ENCODE measurements at regions not wholly inside any gene's neighbourhood (a gene's known extent, or its start where the extent isn't known, plus 50 kb on each side); places are given as distances from the start of the nearest gene placed in this dataset.

- Histone ChIP-seq H3K4me1 (replicated peaks in 1 of 2) (no peaks in the 10 kb centered on the region), H3K27me3 (peaks cover under 1% of the 10 kb centered on the region), H3K4me3 (no peak overlapping the region), H3K36me3 (replicated peaks in 1 of 2) (no peaks in the 10 kb centered on the region), H3K9me3 (replicated peaks in 1 of 3) (no peaks in the 10 kb centered on the region), H3K27ac (no peak overlapping the region)
- TF ChIP-seq, protein P1, sequence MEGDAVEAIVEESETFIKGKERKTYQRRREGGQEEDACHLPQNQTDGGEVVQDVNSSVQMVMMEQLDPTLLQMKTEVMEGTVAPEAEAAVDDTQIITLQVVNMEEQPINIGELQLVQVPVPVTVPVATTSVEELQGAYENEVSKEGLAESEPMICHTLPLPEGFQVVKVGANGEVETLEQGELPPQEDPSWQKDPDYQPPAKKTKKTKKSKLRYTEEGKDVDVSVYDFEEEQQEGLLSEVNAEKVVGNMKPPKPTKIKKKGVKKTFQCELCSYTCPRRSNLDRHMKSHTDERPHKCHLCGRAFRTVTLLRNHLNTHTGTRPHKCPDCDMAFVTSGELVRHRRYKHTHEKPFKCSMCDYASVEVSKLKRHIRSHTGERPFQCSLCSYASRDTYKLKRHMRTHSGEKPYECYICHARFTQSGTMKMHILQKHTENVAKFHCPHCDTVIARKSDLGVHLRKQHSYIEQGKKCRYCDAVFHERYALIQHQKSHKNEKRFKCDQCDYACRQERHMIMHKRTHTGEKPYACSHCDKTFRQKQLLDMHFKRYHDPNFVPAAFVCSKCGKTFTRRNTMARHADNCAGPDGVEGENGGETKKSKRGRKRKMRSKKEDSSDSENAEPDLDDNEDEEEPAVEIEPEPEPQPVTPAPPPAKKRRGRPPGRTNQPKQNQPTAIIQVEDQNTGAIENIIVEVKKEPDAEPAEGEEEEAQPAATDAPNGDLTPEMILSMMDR (IDR thresholded peaks at IDR 0.05) = no peak
- no peak for TF ChIP-seq POLR2A (IDR thresholded peaks at IDR 0.05)
- no peak for DNase-seq
- 56 to 74% (median 63%) methylated on average over 3 of the region's 3 CpGs for WGBS, 4 donors
- intact Hi-C loops (cut with DNase I) = loop anchor here in 1 of 2 donors (5.0 kb wide), 1 partner anchor 115 kb away; no protein-coding TSS in a partner anchor
Observed at GRCh38 chr10:25112016-25112415, 62.8 kb upstream of the GPR158 start.

DNA sequence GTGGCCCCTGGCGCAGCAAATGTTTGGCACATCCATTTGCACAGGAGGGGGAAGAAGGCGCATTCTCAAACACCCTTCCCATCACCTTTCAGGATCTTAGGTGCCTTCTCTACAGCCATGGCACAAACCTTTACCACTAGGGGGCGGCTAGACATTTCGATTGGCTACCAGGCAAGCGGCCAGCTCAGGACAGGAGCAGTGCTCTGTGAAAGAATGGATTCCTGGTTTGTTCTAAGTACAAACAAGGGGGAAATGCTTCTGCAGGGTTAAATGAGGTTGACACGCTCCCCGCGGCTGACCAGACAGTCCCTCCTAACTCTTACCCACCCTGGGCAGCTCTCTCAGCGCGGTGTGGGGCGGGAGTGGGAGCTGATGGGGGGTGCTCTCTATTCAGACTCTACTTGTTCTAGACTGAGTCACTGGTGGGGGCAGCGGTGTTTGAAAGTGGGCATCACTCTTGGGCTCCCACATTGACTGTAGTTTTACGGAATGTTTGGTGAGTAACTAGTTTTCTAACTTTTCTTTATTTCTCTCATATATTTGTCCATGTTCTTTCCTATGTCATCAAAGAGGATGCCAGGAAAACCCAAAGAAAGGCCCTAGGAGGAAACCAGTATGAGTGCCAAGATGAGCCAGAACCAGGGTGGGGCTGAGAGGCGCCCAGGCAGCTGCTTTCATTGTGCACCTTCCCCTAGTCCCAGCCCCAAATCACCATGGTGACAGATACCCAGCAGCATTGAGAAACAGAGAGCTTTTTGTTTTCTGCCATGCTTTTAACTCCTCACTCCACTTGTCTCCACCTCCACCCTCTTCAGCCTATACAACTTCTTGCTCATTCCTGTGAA lies 61.4 kb upstream of the GPR158 start:
- no peak for TF ChIP-seq POLR2A (IDR thresholded peaks at IDR 0.05)
- TF ChIP-seq, protein P1 (IDR thresholded peaks at IDR 0.05) = peak; percentile 53 to 72 (median 68)
- intact Hi-C loops (cut with DNase I) = loop anchor here in 1 of 2 donors (5.0 kb wide), 1 partner anchor 114 kb away; no protein-coding TSS in a partner anchor
- Histone ChIP-seq H3K27me3 (peaks cover 4% of the 10 kb centered on the region), H3K9me3 (replicated peaks in 1 of 3) (no peaks in the 10 kb centered on the region), H3K36me3 (replicated peaks in 1 of 2) (no peaks in the 10 kb centered on the region), H3K4me3 (no peak overlapping the region), H3K4me1 (replicated peaks in 1 of 2) (no peaks in the 10 kb centered on the region), H3K27ac (no peak overlapping the region)
- WGBS, 4 donors = 19 to 23% (median 19%) methylated on average over 11 to 14 of the region's 14 CpGs
- DNase-seq = peak; percentile 71 to 93 (median 85)

DNA sequence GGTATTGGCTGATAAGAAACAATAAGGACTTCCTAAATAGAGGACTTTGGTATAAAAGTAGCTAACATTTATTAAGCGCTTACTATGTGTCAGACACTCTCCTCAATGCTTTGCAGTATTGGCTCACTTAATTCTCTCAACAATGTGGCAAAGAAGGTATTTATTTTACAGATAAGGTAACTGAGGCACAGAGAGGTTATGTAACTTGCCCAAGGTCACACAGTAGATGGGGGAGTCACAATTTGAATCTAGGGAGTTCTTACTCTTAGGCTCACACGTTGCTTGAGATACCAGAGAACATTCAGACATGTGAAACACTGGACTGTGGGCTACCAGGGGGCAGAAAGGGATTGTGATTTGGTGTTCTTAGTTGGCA lies 60.8 kb upstream of the GPR158 start:
- no peaks in the 10 kb centered on the region for H3K4me1 ChIP-seq (replicated peaks in 1 of 2)
- H3K27ac ChIP-seq = no peak overlapping the region
- peaks cover 4% of the 10 kb centered on the region for H3K27me3 ChIP-seq
- 80 to 93% (median 82%) methylated on average over 2 of the region's 2 CpGs for WGBS, 4 donors
- H3K9me3 ChIP-seq (replicated peaks in 1 of 3) = no peaks in the 10 kb centered on the region
- H3K4me3 ChIP-seq = no peak overlapping the region
- intact Hi-C loops (cut with DNase I) = loop anchor here in 1 of 2 donors (5.0 kb wide), 1 partner anchor 113 kb away; no protein-coding TSS in a partner anchor
- DNase-seq = no peak
- no peaks in the 10 kb centered on the region for H3K36me3 ChIP-seq (replicated peaks in 1 of 2)
- no peak for TF ChIP-seq POLR2A (IDR thresholded peaks at IDR 0.05)
- TF ChIP-seq, protein P1 (IDR thresholded peaks at IDR 0.05) = no peak

DNA sequence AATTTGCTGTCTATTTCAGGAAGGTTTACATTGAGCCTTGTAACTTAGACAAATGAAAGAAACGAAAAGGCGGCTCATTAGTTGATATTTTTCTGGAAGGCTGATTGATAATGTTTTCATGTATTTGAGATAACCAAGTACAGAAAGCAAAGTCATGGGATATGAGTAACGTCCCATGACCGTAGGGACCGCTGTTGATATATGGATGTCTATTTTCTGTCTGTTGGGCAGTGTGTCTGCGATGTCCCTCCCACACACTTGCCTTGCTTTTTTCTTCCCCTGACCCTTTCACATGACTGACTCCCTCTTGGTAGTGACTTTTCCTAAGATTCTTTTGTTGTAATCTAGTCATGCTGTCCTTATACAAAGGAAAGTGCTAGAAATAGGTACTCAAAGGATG lies 57.0 kb upstream of the GPR158 start:
- H3K36me3 ChIP-seq (replicated peaks in 1 of 2) = no peaks in the 10 kb centered on the region
- H3K9me3 ChIP-seq (replicated peaks in 1 of 3) = no peaks in the 10 kb centered on the region
- no peaks in the 10 kb centered on the region for H3K4me1 ChIP-seq (replicated peaks in 1 of 2)
- WGBS, 4 donors = 55 to 70% (median 64%) methylated on average over 6 of the region's 6 CpGs
- H3K4me3 ChIP-seq = no peak overlapping the region
- no peak for DNase-seq
- no peak overlapping the region for H3K27ac ChIP-seq
- peaks cover 4% of the 10 kb centered on the region for H3K27me3 ChIP-seq
- intact Hi-C loops (cut with DNase I) = no loop called here
- no peak for TF ChIP-seq POLR2A (IDR thresholded peaks at IDR 0.05)
- TF ChIP-seq, protein P1 (IDR thresholded peaks at IDR 0.05) = no peak
